Glomerular visceral epithelial cell (primary cell): ENCODE measurements at regions not wholly inside any gene's neighbourhood (a gene's known extent, or its start where the extent isn't known, plus 50 kb on each side); places are given as distances from the start of the nearest gene placed in this dataset.
A peak's percentile ranks its signal among the peaks of the same experiment; 100 is the strongest.
"Not testable (repeated sequence)": the region's sequence is repeated elsewhere in the genome, so short reads cannot be mapped to it uniquely, and the experiment has no call there.

Experiments used
- DNase-seq: peaks from one replicate; pipeline ENCODE4 v3.0.0-alpha.2; 2016; ENCODE audit errors: extremely low spot score

DNA sequence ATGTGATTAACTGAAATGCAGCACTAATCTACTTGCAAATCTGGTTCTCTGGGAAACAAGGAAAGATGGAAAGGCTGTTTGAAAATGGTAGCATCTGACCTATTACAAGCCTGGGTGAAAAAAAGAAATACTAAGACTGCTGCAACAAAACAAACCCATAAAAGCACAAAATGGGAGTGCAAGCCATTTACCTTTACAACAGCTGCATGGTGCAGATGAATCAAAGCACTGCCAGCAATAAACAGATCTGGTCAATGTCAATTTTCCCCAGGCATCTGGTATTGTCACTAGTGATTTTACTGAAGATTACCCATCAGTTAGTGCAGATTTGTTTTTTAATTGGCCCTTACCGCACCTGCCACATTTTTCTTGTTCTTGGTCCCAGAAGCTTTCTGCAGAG is 1341.7 kb downstream of the PLA2G4A start:
- DNase-seq = no peak

DNA sequence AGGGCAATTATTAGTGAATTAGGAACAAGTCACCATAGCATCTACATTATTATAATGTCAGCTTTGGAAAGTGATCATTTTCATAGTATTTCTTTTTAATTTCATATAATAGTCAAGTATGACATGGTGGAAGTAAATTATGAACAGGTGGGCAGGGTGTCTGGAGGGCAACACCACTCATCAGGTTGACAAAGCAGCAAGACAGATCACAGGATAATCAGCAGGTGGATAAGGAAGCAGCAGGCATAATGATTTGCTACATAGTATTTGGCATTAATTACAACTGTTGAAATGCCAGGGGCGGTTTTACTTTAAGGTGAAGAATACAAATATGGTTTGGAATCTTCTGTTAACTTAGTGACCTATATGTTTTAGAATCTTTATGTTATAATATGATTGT is 1342.2 kb downstream of the PLA2G4A start:
- DNase-seq = no peak

DNA sequence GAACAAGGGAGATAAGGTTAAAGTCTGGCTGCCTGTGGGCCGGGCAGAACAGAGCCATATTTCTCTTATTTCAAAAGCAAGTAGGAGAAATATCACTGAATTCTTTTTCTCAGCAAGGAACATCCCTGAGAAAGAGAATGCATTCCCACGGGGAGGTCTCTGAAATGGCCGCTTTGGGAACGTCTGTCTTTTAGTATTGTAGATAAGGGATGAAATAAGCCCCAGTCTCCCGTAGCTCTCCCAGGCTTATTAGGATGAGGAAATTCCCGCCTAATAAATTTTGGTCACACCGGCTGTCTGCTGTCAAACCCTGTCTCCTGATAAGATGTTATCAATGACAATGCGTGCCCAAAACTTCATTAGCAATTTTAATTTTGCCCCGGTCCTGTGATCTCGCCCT is 1353.3 kb downstream of the PLA2G4A start:
- DNase-seq = not testable (repeated sequence)

DNA sequence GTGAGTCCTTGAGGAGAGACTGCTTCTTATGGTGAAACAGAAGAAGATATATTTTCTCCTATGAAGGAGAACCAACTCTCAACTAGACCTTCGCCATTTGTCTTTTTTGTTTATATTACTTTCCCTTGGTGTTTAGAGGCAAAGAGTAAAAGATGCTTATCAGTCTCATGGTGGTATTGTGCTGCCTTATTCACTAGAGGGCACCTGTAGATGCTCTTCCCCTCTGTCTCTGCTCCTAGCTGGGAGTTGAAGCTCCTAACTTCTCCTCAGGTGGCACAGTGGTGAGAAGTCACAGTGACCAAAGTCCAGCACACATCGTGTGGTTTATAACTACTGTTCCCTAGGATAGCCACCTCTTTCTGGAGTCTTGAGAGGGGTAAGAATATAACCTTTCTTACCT is 1359.6 kb downstream of the PLA2G4A start:
- DNase-seq = no peak

DNA sequence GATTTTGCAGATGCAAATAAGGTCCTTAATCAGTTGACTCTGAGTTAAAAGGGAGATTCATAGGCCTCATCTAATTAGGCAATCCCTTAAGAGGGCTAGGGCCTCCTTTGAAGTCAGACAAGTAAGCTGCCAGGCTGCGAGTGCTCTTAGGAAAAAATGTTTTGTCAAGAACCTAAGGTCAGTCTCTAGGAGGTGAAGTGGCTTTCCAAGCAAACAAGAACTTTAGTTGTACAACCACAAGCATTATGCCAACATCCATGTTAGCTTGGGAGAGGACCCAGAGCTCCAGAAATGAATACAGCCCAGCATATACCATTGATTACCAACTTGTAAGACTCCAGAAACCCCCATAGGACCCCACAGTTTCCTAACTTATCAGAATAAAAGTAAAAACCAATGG is 1366.2 kb downstream of the PLA2G4A start:
- DNase-seq = no peak

DNA sequence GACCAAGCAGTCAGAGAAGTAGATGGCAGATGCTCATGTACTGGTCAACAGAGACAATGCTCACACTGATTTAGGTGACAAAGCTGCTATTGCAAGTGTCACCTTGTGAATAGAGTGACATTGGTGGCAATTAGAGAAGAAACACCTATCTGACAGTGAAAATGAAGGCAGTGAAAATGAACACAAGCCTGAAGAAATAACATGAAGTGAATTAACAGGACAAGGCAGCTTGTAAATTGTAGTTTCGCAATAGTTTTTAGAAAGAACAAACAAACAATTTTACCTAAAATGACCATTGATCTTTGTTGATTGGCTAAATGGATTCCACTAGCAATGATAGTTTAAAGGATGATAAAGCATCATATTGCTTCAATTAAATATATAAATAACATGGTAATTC is 1389.5 kb downstream of the PLA2G4A start:
- no peak for DNase-seq

DNA sequence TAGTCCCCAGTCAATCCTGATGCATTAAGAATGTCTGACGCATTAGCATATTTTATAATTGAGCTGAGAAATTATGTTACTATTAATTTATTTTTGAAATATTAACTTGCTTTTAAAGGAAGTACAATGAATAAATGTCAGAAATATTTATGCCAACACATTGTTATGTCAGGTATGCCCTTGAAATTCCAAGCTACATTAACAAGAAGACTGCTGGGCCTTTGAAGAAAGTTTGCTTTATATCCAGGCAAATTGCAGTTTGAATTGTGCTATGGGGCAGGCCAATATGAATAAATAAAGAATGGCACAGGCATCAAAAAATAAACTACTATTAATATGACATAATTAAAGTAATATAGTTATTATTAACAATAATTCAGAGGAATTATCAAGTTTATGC is 1391.3 kb downstream of the PLA2G4A start:
- DNase-seq = no peak

DNA sequence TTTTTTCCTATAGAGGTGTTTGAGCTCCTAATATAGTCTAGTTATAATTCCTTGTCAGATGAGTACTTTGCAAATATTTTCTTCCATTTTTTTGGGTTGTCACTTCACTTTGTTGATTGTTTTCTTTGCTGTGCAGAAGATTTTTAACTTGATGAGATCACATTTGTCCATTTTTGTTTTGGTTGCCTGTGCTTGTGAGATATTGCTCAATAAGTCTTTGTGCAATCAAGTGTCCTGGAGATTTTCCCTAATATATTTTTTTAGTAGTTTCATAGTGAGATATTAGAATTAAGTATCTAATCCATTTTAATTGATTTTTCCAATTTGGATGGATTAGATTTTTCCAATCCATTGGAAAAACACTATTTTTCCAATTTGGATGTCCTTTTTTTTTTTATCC is 1395.5 kb downstream of the PLA2G4A start:
- DNase-seq = no peak

DNA sequence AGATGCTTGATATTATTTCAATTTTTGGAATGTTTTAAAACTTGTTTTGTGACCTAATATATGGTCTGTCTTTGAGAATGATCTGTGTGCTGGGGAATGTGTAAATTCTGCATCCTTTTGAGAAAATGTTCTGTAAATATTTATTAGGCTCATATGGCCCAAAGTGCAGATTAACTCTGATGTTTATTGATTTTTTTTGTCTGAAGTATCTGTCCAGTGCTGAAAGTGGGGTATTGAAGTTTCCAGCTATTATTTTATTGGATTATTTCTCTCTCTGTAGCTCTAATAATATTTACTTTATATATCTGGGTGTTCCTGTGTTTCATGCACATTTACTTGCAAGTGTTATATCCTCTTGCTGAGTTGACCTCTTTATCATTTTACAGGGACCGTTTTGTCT is 1397.2 kb downstream of the PLA2G4A start:
- DNase-seq = no peak

DNA sequence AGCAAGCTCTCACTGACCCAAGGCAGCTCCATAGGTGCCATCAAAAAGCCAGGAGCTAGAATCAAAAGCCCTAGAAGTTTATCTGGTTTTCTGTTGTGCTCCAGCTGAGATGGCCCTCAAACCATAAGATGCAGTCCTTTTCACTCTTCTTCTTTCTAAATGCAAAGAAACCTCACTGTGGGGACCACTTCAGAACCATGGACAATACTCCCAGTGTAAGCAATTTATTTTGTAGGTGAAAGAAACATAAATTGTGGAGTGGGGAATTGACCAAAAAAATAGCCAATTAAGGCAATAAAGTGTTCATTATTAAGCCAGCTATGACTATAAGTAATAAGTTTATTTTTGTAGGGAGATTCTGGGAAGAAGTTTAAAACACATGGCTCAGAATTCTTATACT is 1399.9 kb downstream of the PLA2G4A start:
- no peak for DNase-seq

DNA sequence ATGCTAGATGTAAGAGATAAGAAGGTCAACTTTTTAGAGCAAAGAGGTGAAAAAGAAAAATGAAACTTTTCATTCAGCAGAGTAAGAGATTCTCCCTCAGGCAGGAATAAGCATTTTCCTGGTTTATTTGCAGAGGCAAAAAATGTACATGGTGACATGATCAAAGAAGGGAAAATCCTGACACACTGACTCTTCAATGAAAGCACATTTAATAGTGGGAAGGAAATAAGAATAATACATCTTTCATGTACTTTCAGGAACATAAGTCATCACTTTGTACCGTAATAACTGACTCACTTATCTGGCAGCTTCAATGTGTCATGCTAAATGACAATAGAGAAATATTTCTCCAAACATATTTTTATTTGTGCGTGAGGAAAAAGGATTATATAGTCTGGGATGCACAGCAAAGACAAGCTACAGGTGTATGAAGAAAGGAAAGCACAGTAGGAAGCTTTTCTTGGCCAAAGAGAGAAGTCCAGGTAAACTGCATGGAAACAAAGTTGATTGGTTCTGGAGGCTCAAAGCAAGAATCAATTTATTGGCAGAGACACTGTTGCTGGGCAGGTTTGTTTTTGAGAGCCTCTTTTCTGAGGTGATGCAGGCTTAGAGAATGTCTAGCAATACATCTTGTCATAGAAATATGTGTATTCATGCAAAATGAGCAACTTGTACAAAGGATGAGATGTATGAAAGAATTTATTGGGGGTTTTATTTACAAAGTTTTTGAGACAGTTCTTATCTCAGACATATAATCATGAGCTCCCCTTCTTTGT is 1409.0 kb downstream of the PLA2G4A start:
- DNase-seq = peak; percentile 10

DNA sequence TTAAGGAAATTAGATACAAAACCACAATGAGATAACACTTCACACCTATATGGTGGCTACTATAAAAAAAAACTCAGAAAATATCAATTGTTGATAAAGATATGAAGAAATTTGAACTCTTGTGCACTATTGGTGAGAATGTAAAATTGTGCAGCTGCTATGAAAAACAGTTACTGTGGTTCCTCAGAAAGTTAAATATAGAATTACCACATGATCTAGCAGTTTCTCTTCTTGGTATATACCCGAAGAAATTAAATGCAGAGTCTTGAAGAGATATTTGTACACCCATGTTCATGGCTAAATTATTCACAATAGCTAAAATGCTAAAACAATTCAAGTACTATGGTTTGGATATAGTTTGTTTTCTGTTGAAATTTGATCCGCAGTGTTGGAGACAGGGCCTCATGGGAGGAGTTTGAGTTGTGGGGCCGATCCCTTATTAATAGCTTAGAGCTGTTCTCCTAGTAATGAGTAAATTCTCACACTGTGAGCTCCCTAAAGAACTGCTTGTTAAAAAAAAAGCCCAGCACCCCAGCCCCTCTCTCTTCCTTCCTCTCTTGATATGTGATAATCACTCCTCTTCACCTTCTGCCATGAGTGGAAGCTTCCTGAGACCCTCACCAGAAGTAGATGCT is 1412.1 kb downstream of the PLA2G4A start:
- DNase-seq = no peak

DNA sequence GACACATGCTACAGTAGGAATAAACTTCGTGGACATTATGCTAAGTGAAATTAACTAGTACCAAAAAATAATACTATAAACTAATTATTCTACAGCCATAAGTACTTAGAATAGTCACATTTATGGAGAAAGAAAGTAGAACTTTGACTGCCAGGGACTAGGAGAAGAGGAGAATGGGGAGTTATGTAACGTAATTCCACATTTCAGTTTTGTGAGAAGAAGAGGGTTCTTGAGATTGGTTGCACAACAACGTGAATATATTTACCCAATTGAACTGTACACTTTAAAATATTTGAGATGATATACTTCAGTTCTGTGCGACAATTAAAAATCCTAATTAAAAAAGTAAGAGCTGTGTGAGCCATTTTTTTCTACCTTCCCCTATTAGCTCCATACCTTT is 1412.9 kb downstream of the PLA2G4A start:
- DNase-seq = no peak

DNA sequence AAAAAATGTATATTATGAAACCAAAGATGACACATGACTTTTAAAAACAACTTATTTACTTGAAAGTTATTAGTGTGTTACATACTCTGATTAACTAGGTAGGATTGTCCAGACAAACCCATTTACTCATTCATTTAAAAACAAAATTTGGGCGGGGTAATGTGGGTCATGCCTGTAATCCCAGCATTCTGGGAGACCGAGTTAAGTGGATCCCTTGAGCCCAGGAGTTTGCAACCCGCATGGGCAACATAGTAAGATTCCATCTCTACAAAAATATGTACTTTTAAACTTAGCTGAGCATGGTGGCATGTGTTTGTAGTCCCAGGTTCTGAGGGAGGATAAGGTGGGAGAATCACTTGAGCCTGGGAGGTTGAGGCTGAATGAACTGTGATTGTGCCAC is 1414.7 kb downstream of the PLA2G4A start:
- no peak for DNase-seq

DNA sequence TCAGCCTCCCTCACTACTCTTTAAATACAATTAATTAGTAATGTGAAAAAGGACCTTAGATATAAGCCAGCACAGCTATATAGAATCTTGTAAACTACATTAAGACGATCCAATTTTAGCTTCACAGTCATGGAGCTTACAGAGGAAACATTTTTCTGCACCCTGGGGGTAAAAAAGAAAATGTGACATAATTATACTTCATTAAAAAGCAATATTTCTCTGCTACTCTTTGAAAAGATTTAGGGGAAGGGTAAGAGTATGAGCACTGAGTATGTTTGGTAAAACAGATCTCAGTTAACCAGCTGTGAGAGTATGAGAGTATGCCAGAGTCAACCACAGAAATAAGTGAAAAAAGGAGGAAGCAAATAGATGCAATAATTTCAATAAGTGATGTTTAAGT is 1415.9 kb downstream of the PLA2G4A start:
- no peak for DNase-seq

DNA sequence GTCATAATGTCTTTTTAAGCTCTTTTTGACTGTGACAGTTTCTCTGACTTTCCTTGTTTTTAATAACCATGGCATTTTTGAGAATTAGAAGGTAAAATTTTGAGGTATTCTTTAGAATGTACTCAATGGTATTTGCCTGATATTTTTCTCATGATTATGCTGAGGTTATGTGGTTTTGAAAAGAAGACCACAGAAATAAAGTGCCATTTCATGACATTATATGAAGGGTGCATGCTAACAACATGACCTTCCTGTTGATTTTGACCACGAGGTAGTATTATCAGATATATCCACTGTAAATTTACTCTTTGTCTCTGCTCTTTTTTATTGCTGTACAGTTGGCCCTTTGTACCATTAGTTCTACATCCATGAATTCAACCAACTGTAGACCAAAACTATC is 1418.5 kb downstream of the PLA2G4A start:
- DNase-seq = no peak

DNA sequence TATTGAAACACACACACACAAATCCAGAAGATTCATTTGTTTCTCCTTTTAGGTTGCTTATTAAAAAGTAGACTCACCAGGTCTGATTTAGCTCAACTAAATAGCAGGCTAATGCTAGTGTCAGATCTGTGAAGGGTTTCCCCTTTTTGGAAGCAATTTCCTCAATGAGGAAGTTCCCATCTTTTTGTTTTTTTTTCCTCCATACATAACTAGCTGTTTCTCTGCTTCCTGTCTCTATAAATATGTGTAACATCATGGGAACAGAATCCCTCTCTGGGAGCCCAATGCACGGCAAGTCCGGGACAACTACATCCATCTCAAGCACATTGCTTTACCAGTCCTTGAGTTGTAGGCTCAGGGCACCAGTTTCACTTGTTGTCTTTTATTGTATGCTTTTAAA is 1421.1 kb downstream of the PLA2G4A start:
- no peak for DNase-seq

DNA sequence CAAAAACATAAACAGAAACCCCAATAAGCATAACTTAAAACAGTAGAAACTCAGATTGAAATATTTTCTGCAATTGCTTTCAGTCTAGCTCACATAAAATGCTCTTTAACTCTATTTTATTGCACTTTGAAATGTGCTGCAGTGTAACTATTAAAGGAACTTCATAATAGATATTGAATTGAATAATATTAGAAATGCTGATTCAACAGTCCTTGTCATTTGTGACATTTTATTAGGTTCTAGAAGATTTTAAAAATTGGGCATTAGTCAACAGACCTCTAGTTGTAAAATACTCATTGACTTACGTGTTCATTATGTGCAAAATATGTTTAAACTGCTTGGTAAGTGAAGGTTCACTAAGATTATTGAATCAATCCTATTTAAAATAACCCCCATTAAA is 1422.3 kb downstream of the PLA2G4A start:
- no peak for DNase-seq

DNA sequence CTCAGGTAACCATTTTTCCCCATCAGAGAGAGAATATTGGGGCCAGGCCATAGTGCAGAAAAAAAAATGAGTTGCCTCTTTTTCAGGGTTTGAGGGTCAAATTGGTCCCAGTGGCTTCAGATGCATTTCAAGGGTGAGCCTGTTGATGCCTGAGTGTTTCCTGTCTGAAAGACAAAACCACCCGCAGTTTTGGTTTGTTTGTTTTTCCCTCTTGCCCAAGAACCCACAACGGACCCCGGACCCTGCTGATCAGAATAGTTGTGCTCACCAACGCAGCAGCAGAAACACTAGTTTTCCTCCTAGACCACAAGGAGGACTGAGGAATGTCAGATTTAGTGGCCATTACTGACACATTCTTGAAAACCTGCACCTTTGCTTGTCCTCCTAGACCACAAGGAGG is 1433.1 kb downstream of the PLA2G4A start:
- DNase-seq = no peak

DNA sequence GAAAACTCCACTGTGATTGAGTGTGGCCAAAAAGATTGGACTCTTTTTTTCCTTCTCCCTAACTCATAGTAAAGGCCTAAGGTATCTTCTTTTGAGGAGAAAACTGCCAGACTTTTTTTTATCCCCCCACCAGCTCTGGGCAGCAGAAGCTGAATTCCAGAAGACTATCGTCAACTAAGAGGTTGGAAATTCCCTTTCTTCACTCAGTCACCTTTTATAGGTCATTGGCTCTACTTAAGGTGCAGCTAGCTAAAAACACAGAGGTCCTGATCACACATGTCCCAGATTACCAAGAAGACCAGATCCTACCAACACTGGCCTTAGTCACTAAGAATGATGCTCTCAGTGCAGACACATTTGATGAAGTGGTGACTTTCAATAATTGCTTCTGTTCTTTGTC is 1441.2 kb downstream of the PLA2G4A start:
- peak; percentile 63 for DNase-seq

DNA sequence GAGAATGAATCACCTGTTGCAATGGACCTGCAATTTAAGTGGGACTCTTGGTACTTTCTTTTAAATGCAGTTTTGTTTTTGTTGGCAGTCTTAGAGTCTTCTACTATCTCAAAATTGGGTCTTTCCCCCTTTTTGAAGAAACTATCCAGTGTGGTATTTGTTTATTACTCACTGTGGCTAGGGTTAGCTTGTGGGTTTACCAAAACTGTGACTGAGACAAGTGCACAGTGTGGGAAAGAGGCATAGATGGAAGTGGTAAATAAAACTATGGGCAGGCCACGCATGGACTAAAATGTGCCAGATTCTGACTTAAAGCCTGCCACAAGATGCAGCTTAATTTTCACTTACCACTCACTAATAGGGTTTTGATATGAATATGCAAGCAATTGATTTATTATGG is 1441.7 kb downstream of the PLA2G4A start:
- DNase-seq = peak; percentile 17

DNA sequence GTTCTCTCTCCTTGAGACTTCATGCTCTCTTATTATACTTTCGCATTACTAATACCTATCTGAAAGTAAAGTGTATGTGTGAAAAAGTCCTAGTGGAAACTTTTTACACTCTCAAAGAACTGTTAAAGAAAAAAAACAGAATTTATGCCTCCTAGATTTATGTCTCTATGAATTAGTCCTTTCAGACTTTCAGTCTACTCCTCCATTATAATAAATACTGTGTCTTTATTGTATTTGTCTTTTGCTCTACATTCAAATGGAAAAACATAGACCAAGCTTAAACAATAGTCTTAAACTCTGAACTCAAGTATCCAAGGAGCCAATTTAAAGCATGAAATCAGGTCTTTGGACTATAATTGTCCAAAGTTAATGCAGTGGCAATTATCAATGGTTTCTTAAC is 1449.0 kb downstream of the PLA2G4A start:
- DNase-seq = no peak

DNA sequence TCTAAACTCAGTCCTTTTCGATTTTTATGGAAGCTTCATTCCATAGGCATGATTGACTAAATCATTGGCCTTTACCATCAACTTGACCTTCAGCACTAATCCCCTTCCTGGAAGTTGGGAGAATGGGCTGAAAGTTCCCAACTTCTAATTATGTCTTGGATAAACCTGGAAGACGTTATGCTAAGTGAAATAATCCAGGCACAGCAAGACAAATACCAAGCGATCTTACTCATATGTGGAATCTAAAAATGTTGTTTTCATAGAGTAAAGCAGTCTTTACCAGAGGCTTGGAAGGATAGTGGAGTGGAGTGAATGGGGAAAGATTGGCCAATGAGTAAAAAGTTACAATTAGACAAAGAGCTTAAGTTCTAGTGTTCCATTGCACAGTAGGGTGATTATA is 1453.2 kb downstream of the PLA2G4A start:
- no peak for DNase-seq

DNA sequence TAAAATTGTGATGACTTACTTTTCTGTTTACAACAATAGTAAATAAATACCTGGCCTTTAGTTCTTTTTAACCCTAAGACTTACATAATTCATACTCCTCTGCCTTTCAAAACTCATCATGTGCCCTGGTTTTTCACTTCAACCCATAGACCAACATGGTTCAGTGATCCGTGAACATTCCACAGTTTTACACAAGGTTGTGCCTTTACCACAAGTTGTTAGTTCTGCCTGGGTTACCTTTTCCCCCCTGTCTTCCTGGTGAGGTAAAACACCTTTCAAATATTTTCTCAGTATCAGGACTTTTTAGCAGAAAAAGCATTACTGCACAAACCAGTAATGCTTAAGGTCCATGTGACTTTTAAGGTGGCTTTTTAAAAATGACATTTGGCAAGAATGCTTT is 1466.4 kb downstream of the PLA2G4A start:
- peak; percentile 79 for DNase-seq
